HCT116 (cell line): ENCODE measurements at regions not wholly inside any gene's neighbourhood (a gene's known extent, or its start where the extent isn't known, plus 50 kb on each side); places are given as distances from the start of the nearest gene placed in this dataset.

Experiments used
- ATAC-seq: fragments of 200-7000 bp; cut with Tn5 transposase; 2 replicates; pipeline ENCODE4 v1.9.1; 2020; ENCODE audit warnings: mild to moderate bottlenecking, moderate library complexity
- BruUV-seq: library from RNA; stranded (reverse); fragments of 400-500 nt; replicated peaks from 2 replicates; lab custom pipeline; 2021; lab: Mats Ljungman, UMichigan
- CTCF ChIA-PET: fragments of 300-600 bp; sonication (Branson Sonifier 250); formaldehyde crosslinking; loops from one replicate; lab custom pipeline; 2021; ENCODE audit warnings: antibody characterized with exemption; lab: Charles Lee
- POLR2A ChIA-PET: fragments of 300-600, 350-600 bp; sonication (Branson Sonifier 250); formaldehyde crosslinking; loops from one replicate; lab custom pipeline; 2021; ENCODE audit warnings: antibody characterized with exemption; lab: Charles Lee
- RAD21 ChIA-PET, 2 experiments: fragments of 300-600 bp; sonication (Branson Sonifier 250); formaldehyde crosslinking; loops; one replicate each; lab custom pipeline; 2023; ENCODE audit warnings: low total read pairs in 2 of 2; ENCODE audit not compliant: uncharacterized antibody in 2 of 2, unreplicated experiment in 2 of 2, low non-redundant PET in 1 of 2; lab: Charles Lee
- DNase-seq: peaks from one replicate; pipeline ENCODE4 v3.0.0-alpha.2; 2010; ENCODE audit warnings: low read depth, low spot score
- H2AFZ ChIP-seq: fragments of 200-600 bp; shearing (Covaris generic), sonication (generic); 2 replicates; pipeline ENCODE4 v1.6.1; 2017; ENCODE audit warnings: low read depth, mixed run types, mixed read lengths, antibody characterized with exemption, low read length; ENCODE audit not compliant: poor library complexity, severe bottlenecking
- H3K27ac ChIP-seq: 2 replicates; pipeline ENCODE4 v1.5.1; 2012; ENCODE audit warnings: low read depth, low read length
- H3K27me3 ChIP-seq: fragments of 200-600 bp; sonication (generic); 2 replicates; pipeline ENCODE4 v1.6.1; 2016; ENCODE audit warnings: mixed run types, low read length, mixed read lengths; ENCODE audit not compliant: insufficient read depth
- H3K36me3 ChIP-seq, 2 experiments: fragments of 200-500 bp in 1 of 2; fragments of 200-600 bp in 1 of 2; sonication (Bioruptor generic) in 1 of 2; sonication (generic) in 1 of 2; 2 replicates each; pipeline versions ENCODE4 v1.5.1 to v1.6.1; 2014 to 2016; ENCODE audit warnings: low read length in 2 of 2, inconsistent platforms in 1 of 2, mixed read lengths in 1 of 2, mixed run types in 1 of 2; ENCODE audit not compliant: insufficient read depth in 2 of 2, control insufficient read depth in 1 of 2
- H3K4me1 ChIP-seq, 2 experiments: fragments of 200-600 bp in 1 of 2; sonication (generic) in 1 of 2; 2 replicates each; pipeline versions ENCODE4 v1.5.1 to v1.6.1; 2012 to 2017; ENCODE audit warnings: low read length in 2 of 2, inconsistent platforms in 1 of 2, mild to moderate bottlenecking in 1 of 2, mixed read lengths in 1 of 2, mixed run types in 1 of 2, moderate library complexity in 1 of 2; ENCODE audit not compliant: insufficient read depth in 2 of 2, control insufficient read depth in 1 of 2
- H3K4me2 ChIP-seq: fragments of 200-600 bp; sonication (generic); 2 replicates; pipeline ENCODE4 v1.6.1; 2017; ENCODE audit warnings: mixed run types, low read length, mixed read lengths
- H3K4me3 ChIP-seq, 2 experiments: fragments of 200-600 bp in 1 of 2; sonication (generic) in 1 of 2; replicated peaks in 1 of 2; 2 replicates each; pipeline ENCODE4 v1.5.1; 2011 to 2016; ENCODE audit warnings: low read length in 2 of 2, control low read depth in 1 of 2, low read depth in 1 of 2, mild to moderate bottlenecking in 1 of 2, mixed read lengths in 1 of 2, mixed run types in 1 of 2
- H3K79me2 ChIP-seq: fragments of 200-600 bp; sonication (generic); 2 replicates; pipeline ENCODE4 v1.6.1; 2017; ENCODE audit warnings: mild to moderate bottlenecking, mixed run types, low read length, moderate library complexity, mixed read lengths; ENCODE audit not compliant: insufficient read depth
- H3K9ac ChIP-seq: fragments of 200-600 bp; sonication (generic); 2 replicates; pipeline ENCODE4 v1.6.1; 2016; ENCODE audit warnings: low read length, mixed read lengths
- H3K9me2 ChIP-seq: fragments of 200-600 bp; sonication (generic), shearing (Covaris generic); 2 replicates; pipeline ENCODE4 v1.6.1; 2017; ENCODE audit warnings: mixed run types, mild to moderate bottlenecking, moderate library complexity; ENCODE audit not compliant: insufficient read depth
- H3K9me3 ChIP-seq, 2 experiments: fragments of 200-500 bp in 1 of 2; fragments of 200-600 bp in 1 of 2; sonication (Bioruptor generic) in 1 of 2; sonication (generic) in 1 of 2; 2 replicates each; pipeline ENCODE4 v1.6.1; 2014 to 2017; ENCODE audit warnings: low read length in 2 of 2, mixed read lengths in 2 of 2, inconsistent platforms in 1 of 2, low read depth in 1 of 2, mild to moderate bottlenecking in 1 of 2, mixed run types in 1 of 2, moderate library complexity in 1 of 2; ENCODE audit not compliant: control insufficient read depth in 1 of 2, insufficient read depth in 1 of 2
- H4K20me1 ChIP-seq: fragments of 200-600 bp; sonication (generic), shearing (Covaris generic); 2 replicates; pipeline ENCODE4 v1.6.1; 2017; ENCODE audit warnings: mixed run types, mild to moderate bottlenecking, moderate library complexity; ENCODE audit not compliant: insufficient read depth
- CBX3 ChIP-seq: IDR thresholded peaks from 2 replicates; pipeline ENCODE4 v1.6.1; 2012; ENCODE audit warnings: low read depth
- CEBPB ChIP-seq: IDR thresholded peaks from 2 replicates; pipeline ENCODE4 v1.6.1; 2012; ENCODE audit warnings: low read depth
- ELF1 ChIP-seq: IDR thresholded peaks from 2 replicates; pipeline ENCODE4 v1.6.1; 2012; ENCODE audit warnings: low read depth, borderline replicate concordance
- FOSL1 ChIP-seq: IDR thresholded peaks from 2 replicates; pipeline ENCODE4 v1.6.1; 2012; ENCODE audit warnings: low read depth
- POLR2A ChIP-seq: IDR thresholded peaks from 2 replicates; pipeline ENCODE4 v1.7.0; 2011; ENCODE audit warnings: borderline replicate concordance; ENCODE audit not compliant: insufficient read depth, insufficient read length; ENCODE audit errors: extremely low read depth
- RAD21 ChIP-seq: IDR thresholded peaks from 2 replicates; pipeline ENCODE4 v1.6.1; 2012; ENCODE audit warnings: low read depth, mild to moderate bottlenecking
- TCF7L2 ChIP-seq: IDR thresholded peaks from 2 replicates; pipeline ENCODE4 v1.7.0; 2011; ENCODE audit warnings: borderline replicate concordance, inconsistent platforms; ENCODE audit not compliant: insufficient read depth, insufficient read length; ENCODE audit errors: extremely low read depth
- intact Hi-C: fragments of 100-400 bp; cut with micrococcal nuclease; formaldehyde crosslinking; loops from 2 replicates; pipeline ENCODE4 v1.10.0; 2022
- TF ChIP-seq, protein P1 (sequence below), 3 experiments: fragments of 200-600 bp in 1 of 3; sonication (generic) in 1 of 3; IDR thresholded peaks in 2 of 3; conservative IDR thresholded peaks in 1 of 3; 2 replicates each; pipeline ENCODE4 v1.5.1; 2012 to 2017; ENCODE audit warnings: low read depth in 2 of 3, low read length in 2 of 3, antibody characterized with exemption in 1 of 3, borderline replicate concordance in 1 of 3, control low read depth in 1 of 3, mild to moderate bottlenecking in 1 of 3, mixed read lengths in 1 of 3, mixed run types in 1 of 3, moderate library complexity in 1 of 3; ENCODE audit not compliant: insufficient read depth in 1 of 3
- TF ChIP-seq, protein P2 (sequence below): IDR thresholded peaks from 2 replicates; pipeline ENCODE4 v1.6.1; 2012; ENCODE audit warnings: low read depth
- TF ChIP-seq, protein P3 (sequence below): IDR thresholded peaks from 2 replicates; pipeline ENCODE4 v1.6.1; 2012
- TF ChIP-seq, protein P4 (sequence below): IDR thresholded peaks from 2 replicates; pipeline ENCODE4 v1.6.1; 2011; ENCODE audit warnings: mild to moderate bottlenecking, low read length, moderate library complexity; ENCODE audit not compliant: insufficient replicate concordance; ENCODE audit errors: extremely low read depth

DNA sequence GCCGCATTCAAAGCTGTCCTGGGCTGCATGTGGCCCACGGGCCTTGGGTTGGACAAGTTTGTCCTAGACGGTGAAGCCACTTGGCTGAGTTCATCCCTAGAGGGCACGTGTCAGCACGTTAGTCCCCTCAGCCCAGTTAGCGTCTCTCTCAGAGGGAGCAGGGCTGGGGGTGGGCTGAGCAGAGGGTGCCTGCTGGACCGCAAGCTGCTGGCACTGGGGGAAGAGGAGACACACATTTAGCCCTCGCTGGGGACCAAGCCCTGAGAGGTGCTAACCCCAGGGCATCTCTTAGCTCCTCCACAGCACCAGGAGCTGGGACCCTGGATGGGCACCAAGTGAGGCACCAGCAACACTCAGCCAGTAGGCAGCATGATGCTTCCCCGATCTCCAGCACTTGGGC lies 107.0 kb downstream of the SHANK2 start (continued):
- TF ChIP-seq, protein P1, sequence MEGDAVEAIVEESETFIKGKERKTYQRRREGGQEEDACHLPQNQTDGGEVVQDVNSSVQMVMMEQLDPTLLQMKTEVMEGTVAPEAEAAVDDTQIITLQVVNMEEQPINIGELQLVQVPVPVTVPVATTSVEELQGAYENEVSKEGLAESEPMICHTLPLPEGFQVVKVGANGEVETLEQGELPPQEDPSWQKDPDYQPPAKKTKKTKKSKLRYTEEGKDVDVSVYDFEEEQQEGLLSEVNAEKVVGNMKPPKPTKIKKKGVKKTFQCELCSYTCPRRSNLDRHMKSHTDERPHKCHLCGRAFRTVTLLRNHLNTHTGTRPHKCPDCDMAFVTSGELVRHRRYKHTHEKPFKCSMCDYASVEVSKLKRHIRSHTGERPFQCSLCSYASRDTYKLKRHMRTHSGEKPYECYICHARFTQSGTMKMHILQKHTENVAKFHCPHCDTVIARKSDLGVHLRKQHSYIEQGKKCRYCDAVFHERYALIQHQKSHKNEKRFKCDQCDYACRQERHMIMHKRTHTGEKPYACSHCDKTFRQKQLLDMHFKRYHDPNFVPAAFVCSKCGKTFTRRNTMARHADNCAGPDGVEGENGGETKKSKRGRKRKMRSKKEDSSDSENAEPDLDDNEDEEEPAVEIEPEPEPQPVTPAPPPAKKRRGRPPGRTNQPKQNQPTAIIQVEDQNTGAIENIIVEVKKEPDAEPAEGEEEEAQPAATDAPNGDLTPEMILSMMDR (IDR thresholded peaks at IDR 0.05 in 2 of 3, conservative IDR thresholded peaks at IDR 0.05 in 1 of 3; ENCODE audit: borderline replicate concordance in 1 of 3, insufficient read depth in 1 of 3, low read depth in 2 of 3, low read length in 2 of 3): no peak
- no peak for TF ChIP-seq RAD21

DNA sequence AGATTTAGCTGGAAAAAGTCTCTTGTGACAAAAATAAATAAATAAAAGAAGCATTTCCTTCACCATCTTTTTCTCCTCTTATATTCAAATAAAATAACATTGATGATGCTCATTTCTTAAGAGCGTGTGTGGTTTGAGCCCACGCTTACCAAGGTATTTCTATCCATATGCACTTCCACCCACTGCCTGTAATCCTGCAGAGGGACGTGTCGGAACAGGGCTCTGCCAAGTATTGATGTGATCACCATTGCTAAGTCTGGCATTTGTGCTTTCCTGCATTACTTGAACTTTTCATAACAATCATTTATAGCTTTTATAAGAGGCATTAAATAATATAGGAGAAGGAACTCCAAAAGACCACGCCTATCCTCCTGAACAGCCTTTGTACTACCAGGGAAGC lies 107.6 kb downstream of the SHANK2 start:
- POLR2A ChIA-PET: no interaction called here
- TF ChIP-seq CBX3 (no peak), CEBPB (no peak)
- Histone ChIP-seq H3K9me2 (no peaks in the 10 kb centered on the region), H3K4me2 (no peak overlapping the region), H3K9me3 (no peaks in the 10 kb centered on the region), H3K79me2 (no peaks in the 10 kb centered on the region), H3K9ac (no peak overlapping the region), H3K4me3 (no peak overlapping the region), H3K27me3 (no peaks in the 10 kb centered on the region), H4K20me1 (no peaks in the 10 kb centered on the region), H2AFZ (no peak overlapping the region), H3K4me1 (no peaks in the 10 kb centered on the region), H3K27ac (no peak overlapping the region), H3K36me3 (no peaks in the 10 kb centered on the region)
- intact Hi-C loops: no loop called here
- ATAC-seq: no peak
- BruUV-seq: no TSS peak
- RAD21 ChIA-PET: no interaction called here
- DNase-seq: no peak
- CTCF ChIA-PET: no interaction called here

DNA sequence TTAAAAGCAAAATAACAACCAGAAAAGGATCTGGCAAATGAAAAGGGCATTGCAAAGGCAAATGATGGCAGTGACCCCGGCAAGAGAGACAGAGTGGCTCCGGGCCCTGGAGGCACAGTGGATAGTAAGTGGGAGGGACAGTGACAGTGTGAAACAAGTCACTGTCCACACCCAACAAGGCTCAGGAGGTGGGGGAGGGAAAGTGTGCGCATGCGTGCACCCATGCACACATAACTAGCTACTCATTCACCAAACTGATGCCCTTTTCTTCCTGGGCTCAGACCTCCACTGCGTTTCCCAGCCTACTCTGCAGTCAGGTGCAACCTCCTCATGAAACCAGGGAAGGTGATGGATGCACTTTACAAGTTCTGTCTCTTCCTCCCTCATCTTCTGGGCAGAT lies 108.4 kb downstream of the SHANK2 start:
- CTCF ChIA-PET: no interaction called here
- no peak for DNase-seq
- ATAC-seq: no peak
- Histone ChIP-seq H3K4me1 (no peaks in the 10 kb centered on the region), H2AFZ (no peak overlapping the region)
- RAD21 ChIA-PET: no interaction called here
- no TSS peak for BruUV-seq
- TF ChIP-seq CEBPB (no peak), ELF1 (no peak), TCF7L2 (no peak), FOSL1 (no peak), POLR2A (no peak)
- TF ChIP-seq, protein P2, sequence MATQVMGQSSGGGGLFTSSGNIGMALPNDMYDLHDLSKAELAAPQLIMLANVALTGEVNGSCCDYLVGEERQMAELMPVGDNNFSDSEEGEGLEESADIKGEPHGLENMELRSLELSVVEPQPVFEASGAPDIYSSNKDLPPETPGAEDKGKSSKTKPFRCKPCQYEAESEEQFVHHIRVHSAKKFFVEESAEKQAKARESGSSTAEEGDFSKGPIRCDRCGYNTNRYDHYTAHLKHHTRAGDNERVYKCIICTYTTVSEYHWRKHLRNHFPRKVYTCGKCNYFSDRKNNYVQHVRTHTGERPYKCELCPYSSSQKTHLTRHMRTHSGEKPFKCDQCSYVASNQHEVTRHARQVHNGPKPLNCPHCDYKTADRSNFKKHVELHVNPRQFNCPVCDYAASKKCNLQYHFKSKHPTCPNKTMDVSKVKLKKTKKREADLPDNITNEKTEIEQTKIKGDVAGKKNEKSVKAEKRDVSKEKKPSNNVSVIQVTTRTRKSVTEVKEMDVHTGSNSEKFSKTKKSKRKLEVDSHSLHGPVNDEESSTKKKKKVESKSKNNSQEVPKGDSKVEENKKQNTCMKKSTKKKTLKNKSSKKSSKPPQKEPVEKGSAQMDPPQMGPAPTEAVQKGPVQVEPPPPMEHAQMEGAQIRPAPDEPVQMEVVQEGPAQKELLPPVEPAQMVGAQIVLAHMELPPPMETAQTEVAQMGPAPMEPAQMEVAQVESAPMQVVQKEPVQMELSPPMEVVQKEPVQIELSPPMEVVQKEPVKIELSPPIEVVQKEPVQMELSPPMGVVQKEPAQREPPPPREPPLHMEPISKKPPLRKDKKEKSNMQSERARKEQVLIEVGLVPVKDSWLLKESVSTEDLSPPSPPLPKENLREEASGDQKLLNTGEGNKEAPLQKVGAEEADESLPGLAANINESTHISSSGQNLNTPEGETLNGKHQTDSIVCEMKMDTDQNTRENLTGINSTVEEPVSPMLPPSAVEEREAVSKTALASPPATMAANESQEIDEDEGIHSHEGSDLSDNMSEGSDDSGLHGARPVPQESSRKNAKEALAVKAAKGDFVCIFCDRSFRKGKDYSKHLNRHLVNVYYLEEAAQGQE: no peak
- TF ChIP-seq, protein P3, sequence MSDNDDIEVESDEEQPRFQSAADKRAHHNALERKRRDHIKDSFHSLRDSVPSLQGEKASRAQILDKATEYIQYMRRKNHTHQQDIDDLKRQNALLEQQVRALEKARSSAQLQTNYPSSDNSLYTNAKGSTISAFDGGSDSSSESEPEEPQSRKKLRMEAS: no peak
- TF ChIP-seq, protein P4, sequence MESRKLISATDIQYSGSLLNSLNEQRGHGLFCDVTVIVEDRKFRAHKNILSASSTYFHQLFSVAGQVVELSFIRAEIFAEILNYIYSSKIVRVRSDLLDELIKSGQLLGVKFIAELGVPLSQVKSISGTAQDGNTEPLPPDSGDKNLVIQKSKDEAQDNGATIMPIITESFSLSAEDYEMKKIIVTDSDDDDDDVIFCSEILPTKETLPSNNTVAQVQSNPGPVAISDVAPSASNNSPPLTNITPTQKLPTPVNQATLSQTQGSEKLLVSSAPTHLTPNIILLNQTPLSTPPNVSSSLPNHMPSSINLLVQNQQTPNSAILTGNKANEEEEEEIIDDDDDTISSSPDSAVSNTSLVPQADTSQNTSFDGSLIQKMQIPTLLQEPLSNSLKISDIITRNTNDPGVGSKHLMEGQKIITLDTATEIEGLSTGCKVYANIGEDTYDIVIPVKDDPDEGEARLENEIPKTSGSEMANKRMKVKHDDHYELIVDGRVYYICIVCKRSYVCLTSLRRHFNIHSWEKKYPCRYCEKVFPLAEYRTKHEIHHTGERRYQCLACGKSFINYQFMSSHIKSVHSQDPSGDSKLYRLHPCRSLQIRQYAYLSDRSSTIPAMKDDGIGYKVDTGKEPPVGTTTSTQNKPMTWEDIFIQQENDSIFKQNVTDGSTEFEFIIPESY: no peak
- TF ChIP-seq, all 23 proteins: peak for 0
- no peaks in the 10 kb centered on the region for H3K27me3 ChIP-seq
- no peaks in the 10 kb centered on the region for H4K20me1 ChIP-seq
- H3K4me2 ChIP-seq: no peak overlapping the region
- H3K9ac ChIP-seq: no peak overlapping the region
- no peak overlapping the region for H3K27ac ChIP-seq
- H3K79me2 ChIP-seq: no peaks in the 10 kb centered on the region
- intact Hi-C loops: no loop called here
- H3K9me3 ChIP-seq: no peaks in the 10 kb centered on the region
- no peaks in the 10 kb centered on the region for H3K9me2 ChIP-seq
- POLR2A ChIA-PET: no interaction called here
- no peak overlapping the region for H3K4me3 ChIP-seq
- no peaks in the 10 kb centered on the region for H3K36me3 ChIP-seq
